ENCODE measurements at regions not wholly inside any gene's neighbourhood (a gene's known extent, or its start where the extent isn't known, plus 50 kb on each side); places are given as distances from the start of the nearest gene placed in this dataset.

- TF ChIP-seq, protein P1, sequence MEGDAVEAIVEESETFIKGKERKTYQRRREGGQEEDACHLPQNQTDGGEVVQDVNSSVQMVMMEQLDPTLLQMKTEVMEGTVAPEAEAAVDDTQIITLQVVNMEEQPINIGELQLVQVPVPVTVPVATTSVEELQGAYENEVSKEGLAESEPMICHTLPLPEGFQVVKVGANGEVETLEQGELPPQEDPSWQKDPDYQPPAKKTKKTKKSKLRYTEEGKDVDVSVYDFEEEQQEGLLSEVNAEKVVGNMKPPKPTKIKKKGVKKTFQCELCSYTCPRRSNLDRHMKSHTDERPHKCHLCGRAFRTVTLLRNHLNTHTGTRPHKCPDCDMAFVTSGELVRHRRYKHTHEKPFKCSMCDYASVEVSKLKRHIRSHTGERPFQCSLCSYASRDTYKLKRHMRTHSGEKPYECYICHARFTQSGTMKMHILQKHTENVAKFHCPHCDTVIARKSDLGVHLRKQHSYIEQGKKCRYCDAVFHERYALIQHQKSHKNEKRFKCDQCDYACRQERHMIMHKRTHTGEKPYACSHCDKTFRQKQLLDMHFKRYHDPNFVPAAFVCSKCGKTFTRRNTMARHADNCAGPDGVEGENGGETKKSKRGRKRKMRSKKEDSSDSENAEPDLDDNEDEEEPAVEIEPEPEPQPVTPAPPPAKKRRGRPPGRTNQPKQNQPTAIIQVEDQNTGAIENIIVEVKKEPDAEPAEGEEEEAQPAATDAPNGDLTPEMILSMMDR (IDR thresholded peaks at IDR 0.05), result no peak
- TF ChIP-seq POLR2AphosphoS5 (IDR thresholded peaks at IDR 0.05; ENCODE audit: low read depth, low read length), result no peak
- TF ChIP-seq SIN3A (IDR thresholded peaks at IDR 0.05; ENCODE audit: borderline replicate concordance, insufficient read depth, low read depth, low read length), result no peak
- no peak for TF ChIP-seq TCF7L2 (IDR thresholded peaks at IDR 0.05; ENCODE audit: low read depth, low read length)
- no peak for TF ChIP-seq REST (IDR thresholded peaks at IDR 0.05; ENCODE audit: insufficient read depth in 1 of 2, low read depth in 2 of 2, low read length in 1 of 2)
These were observed 571.5 kb upstream of the PSMD7 start for GRCh38 chr16:73725156-73725555.

All from Panc1 (cell line).